ENCODE measurements at regions not wholly inside any gene's neighbourhood (a gene's known extent, or its start where the extent isn't known, plus 50 kb on each side); places are given as distances from the start of the nearest gene placed in this dataset.

- no peak for FAIRE-seq
- in situ Hi-C loops (cut with MboI) = no loop called here
- Histone ChIP-seq H3K36me3 (ENCODE audit: control insufficient read depth in 2 of 2, insufficient read depth in 2 of 2, low read length in 1 of 2) (no peaks in the 10 kb centered on the region), H3K4me3 (no peak overlapping the region), H3K4me1 (ENCODE audit: control insufficient read depth, insufficient read depth, low read length) (no peaks in the 10 kb centered on the region), H3K4me2 (ENCODE audit: control insufficient read depth, insufficient read depth) (no peak overlapping the region), H2AFZ (ENCODE audit: control insufficient read depth, low read depth, low read length) (no peak overlapping the region), H4K20me1 (ENCODE audit: control insufficient read depth, insufficient read depth) (no peaks in the 10 kb centered on the region), H3K9me3 (replicated peaks; ENCODE audit: control insufficient read depth, insufficient read depth, low read length) (no peaks in the 10 kb centered on the region), H3K79me2 (ENCODE audit: control insufficient read depth, insufficient read depth, low read length) (no peaks in the 10 kb centered on the region), H3K27ac (ENCODE audit: control insufficient read depth, insufficient read depth) (no peak overlapping the region), H3K9ac (ENCODE audit: control insufficient read depth, insufficient read depth, low read length) (no peak overlapping the region), H3K27me3 (replicated peaks in 1 of 2; ENCODE audit: control insufficient read depth in 2 of 2, insufficient read depth in 2 of 2, low read length in 1 of 2) (no peaks in the 10 kb centered on the region)
- CTCF ChIA-PET = no interaction called here
- intact Hi-C loops (cut with micrococcal nuclease; ENCODE audit: unreplicated experiment) = no loop called here
- 0% methylated on average over 2 of the region's 2 CpGs for WGBS (ENCODE audit: insufficient coverage, insufficient replicate concordance, low lambda C conversion rate, missing lambda C conversion rate)
- RAD21 ChIA-PET (ENCODE audit: unreplicated experiment) = no interaction called here
- SMC1A ChIA-PET (ENCODE audit: uncharacterized antibody, unreplicated experiment) = no interaction called here
- no peak for DNase-seq (ENCODE audit: low read depth, low spot score)
- ATAC-seq = no peak
- POLR2A ChIA-PET = no interaction called here
- no TSS peak for BruUV-seq (replicated peaks)
- no peak for TF ChIP-seq ZBTB4 (CRISPR knock-in tag; IDR thresholded peaks at IDR 0.05)
- TF ChIP-seq ZNF217 (IDR thresholded peaks at IDR 0.05) = no peak
- TF ChIP-seq ZBTB33 (IDR thresholded peaks at IDR 0.05) = no peak
- no peak for TF ChIP-seq LARP7 (IDR thresholded peaks at IDR 0.05)
- no peak for TF ChIP-seq MEF2A (IDR thresholded peaks at IDR 0.05; ENCODE audit: insufficient read depth, low read depth, low read length)
- TF ChIP-seq PAX5 (IDR thresholded peaks at IDR 0.05; ENCODE audit: borderline replicate concordance, low read depth, low read length) = no peak
- TF ChIP-seq MTA2 (IDR thresholded peaks at IDR 0.05; ENCODE audit: low read depth) = no peak
- TF ChIP-seq JUND (IDR thresholded peaks at IDR 0.05; ENCODE audit: low read depth, low read length) = no peak
- TF ChIP-seq SMC3 (IDR thresholded peaks at IDR 0.05; ENCODE audit: borderline replicate concordance, low read length) = no peak
- no peak for TF ChIP-seq NFXL1 (IDR thresholded peaks at IDR 0.05; ENCODE audit: borderline replicate concordance)
- TF ChIP-seq TCF12 (IDR thresholded peaks at IDR 0.05; ENCODE audit: low read depth, low read length) = no peak
- TF ChIP-seq SKIL (IDR thresholded peaks at IDR 0.05; ENCODE audit: low read depth, poor library complexity, severe bottlenecking) = no peak
- TF ChIP-seq PRDM15 (CRISPR knock-in tag; IDR thresholded peaks at IDR 0.05) = no peak
- no peak for TF ChIP-seq POLR2AphosphoS5 (IDR thresholded peaks at IDR 0.05; ENCODE audit: low read length)
- TF ChIP-seq RFX5 (IDR thresholded peaks at IDR 0.05; ENCODE audit: low read depth, low read length) = no peak
- no peak for TF ChIP-seq ESRRA (IDR thresholded peaks at IDR 0.05; ENCODE audit: low read length)
These were observed 1118.3 kb upstream of the ADGRL3 start for GRCh38 chr4:60081839-60082238.

Data from GM12878 (cell line).